IMR-90 (cell line): ENCODE measurements at regions not wholly inside any gene's neighbourhood (a gene's known extent, or its start where the extent isn't known, plus 50 kb on each side); places are given as distances from the start of the nearest gene placed in this dataset.

Experiments used
- ATAC-seq: fragments of 200-7000 bp; cut with Tn5 transposase; 2 replicates; pipeline ENCODE4 v1.9.1; 2020; ENCODE audit warnings: low read depth, mild to moderate bottlenecking, moderate library complexity
- BruUV-seq: library from RNA; stranded (reverse); fragments of 400-500 nt; replicated peaks from 2 replicates; lab custom pipeline; 2021; lab: Mats Ljungman, UMichigan
- CTCF ChIA-PET: fragments of 300-600 bp; formaldehyde crosslinking; extraction: SDS; loops from one replicate; lab custom pipeline; 2021; ENCODE audit warnings: antibody characterized with exemption; lab: Yijun Ruan, JAX
- POLR2A ChIA-PET: fragments of 300-600 bp; sonication (Branson Sonifier 250); formaldehyde crosslinking; loops from one replicate; lab custom pipeline; 2022; ENCODE audit warnings: antibody characterized with exemption; ENCODE audit not compliant: unreplicated experiment; lab: Charles Lee
- DNase-seq: peaks from one replicate; pipeline ENCODE4 v3.0.0; 2013
- H2AFZ ChIP-seq: replicated peaks from 2 replicates; pipeline ENCODE3; 2013; ENCODE audit warnings: low read length, mild to moderate bottlenecking; ENCODE audit not compliant: poor library complexity
- H2AK5ac ChIP-seq: 2 replicates; pipeline ENCODE4 v1.6.1; 2013; ENCODE audit warnings: low read depth, low read length, inconsistent platforms
- H2AK9ac ChIP-seq: replicated peaks from 2 replicates; pipeline ENCODE3; 2013; ENCODE audit warnings: mild to moderate bottlenecking, low read depth, low read length, moderate library complexity; ENCODE audit not compliant: poor library complexity
- H2BK120ac ChIP-seq: 2 replicates; pipeline ENCODE4 v1.6.1; 2013; ENCODE audit warnings: low read depth, low read length, inconsistent platforms
- H2BK15ac ChIP-seq: 3 replicates; pipeline ENCODE4 v1.6.1; 2013; ENCODE audit warnings: low read depth, low read length, inconsistent platforms
- H2BK20ac ChIP-seq: 2 replicates; pipeline ENCODE4 v1.6.1; 2013; ENCODE audit warnings: low read depth, mild to moderate bottlenecking, inconsistent platforms, low read length, moderate library complexity
- H2BK5ac ChIP-seq: 2 replicates; pipeline ENCODE4 v1.6.1; 2013; ENCODE audit warnings: mild to moderate bottlenecking, low read depth, low read length, inconsistent platforms; ENCODE audit not compliant: poor library complexity, severe bottlenecking
- H3K14ac ChIP-seq: replicated peaks from 2 replicates; pipeline ENCODE4 v1.6.1; 2013; ENCODE audit warnings: low read depth, low read length, inconsistent platforms
- H3K18ac ChIP-seq: 2 replicates; pipeline ENCODE4 v1.6.1; 2013; ENCODE audit warnings: low read depth, low read length, control low read depth
- H3K23ac ChIP-seq: 2 replicates; pipeline ENCODE4 v1.6.1; 2013; ENCODE audit warnings: low read depth, low read length, inconsistent platforms
- H3K27ac ChIP-seq: 2 replicates; pipeline ENCODE4 v1.5.1; 2013; ENCODE audit warnings: mild to moderate bottlenecking, control low read depth, low read length; ENCODE audit not compliant: insufficient read depth
- H3K27me3 ChIP-seq: 2 replicates; pipeline ENCODE4 v1.6.1; 2013; ENCODE audit warnings: low read length; ENCODE audit not compliant: control insufficient read depth, insufficient read depth
- H3K36me3 ChIP-seq: 2 replicates; pipeline ENCODE4 v1.6.1; 2013; ENCODE audit warnings: low read length, mixed read lengths; ENCODE audit not compliant: control insufficient read depth, insufficient read depth
- H3K4ac ChIP-seq: 2 replicates; pipeline ENCODE4 v1.6.1; 2013; ENCODE audit warnings: low read depth, low read length, inconsistent platforms
- H3K4me1 ChIP-seq: 2 replicates; pipeline ENCODE4 v1.6.1; 2013; ENCODE audit warnings: low read length, mixed read lengths; ENCODE audit not compliant: control insufficient read depth, insufficient read depth
- H3K4me2 ChIP-seq: 2 replicates; pipeline ENCODE4 v1.6.1; 2013; ENCODE audit warnings: low read depth, mild to moderate bottlenecking, control low read depth, low read length, moderate library complexity
- H3K4me3 ChIP-seq: 2 replicates; pipeline ENCODE4 v1.5.1; 2013; ENCODE audit warnings: low read depth, mild to moderate bottlenecking, control low read depth, low read length, moderate library complexity; ENCODE audit not compliant: insufficient read depth
- H3K56ac ChIP-seq: 2 replicates; pipeline ENCODE4 v1.6.1; 2013; ENCODE audit warnings: low read length, inconsistent platforms; ENCODE audit not compliant: insufficient read depth; ENCODE audit errors: extremely low read depth
- H3K79me1 ChIP-seq, 2 experiments: 2 replicates each; pipeline ENCODE4 v1.6.1; 2013; ENCODE audit warnings: low read length in 2 of 2, inconsistent platforms in 1 of 2, low read depth in 1 of 2
- H3K9ac ChIP-seq: 2 replicates; pipeline ENCODE4 v1.6.1; 2013; ENCODE audit warnings: low read depth, low read length, control low read depth
- H3K9me1 ChIP-seq: 2 replicates; pipeline ENCODE4 v1.6.1; 2013; ENCODE audit warnings: low read length, inconsistent platforms; ENCODE audit not compliant: insufficient read depth
- H3K9me3 ChIP-seq: 2 replicates; pipeline ENCODE4 v1.6.1; 2013; ENCODE audit warnings: low read length; ENCODE audit not compliant: control insufficient read depth, insufficient read depth
- H4K20me1 ChIP-seq: 2 replicates; pipeline ENCODE4 v1.6.1; 2013; ENCODE audit warnings: low read length, inconsistent platforms; ENCODE audit not compliant: insufficient read depth
- H4K5ac ChIP-seq: 2 replicates; pipeline ENCODE4 v1.6.1; 2013; ENCODE audit warnings: mild to moderate bottlenecking, low read depth, low read length, control low read depth
- H4K8ac ChIP-seq, 2 experiments: 2 replicates each; pipeline ENCODE4 v1.6.1; 2013; ENCODE audit warnings: low read depth in 2 of 2, low read length in 2 of 2, control low read depth in 1 of 2, inconsistent platforms in 1 of 2
- H4K91ac ChIP-seq: 2 replicates; pipeline ENCODE4 v1.6.1; 2013; ENCODE audit warnings: low read depth, low read length, inconsistent platforms; ENCODE audit not compliant: insufficient read depth
- BHLHE40 ChIP-seq: fragments of 150-350 bp; IDR thresholded peaks from 2 replicates; pipeline ENCODE4 v1.6.1; 2016; ENCODE audit warnings: mild to moderate bottlenecking, low read depth, low read length
- CEBPB ChIP-seq: IDR thresholded peaks from 2 replicates; pipeline ENCODE4 v1.6.1; 2012; ENCODE audit warnings: low read depth, low read length, improper control_type of control experiment
- CHD1 ChIP-seq: IDR thresholded peaks from 2 replicates; pipeline ENCODE4 v1.6.1; 2012; ENCODE audit warnings: low read depth, low read length, improper control_type of control experiment
- FOS ChIP-seq: fragments of 150-350 bp; IDR thresholded peaks from 2 replicates; pipeline ENCODE4 v1.6.1; 2016; ENCODE audit warnings: low read depth, low read length
- MAZ ChIP-seq: IDR thresholded peaks from 2 replicates; pipeline ENCODE4 v1.6.1; 2012; ENCODE audit warnings: low read depth, mild to moderate bottlenecking, low read length, improper control_type of control experiment, moderate library complexity, borderline replicate concordance
- MXI1 ChIP-seq: IDR thresholded peaks from 2 replicates; pipeline ENCODE4 v1.6.1; 2012; ENCODE audit warnings: low read depth, mild to moderate bottlenecking, low read length, moderate library complexity, borderline replicate concordance
- NFE2L2 ChIP-seq: fragments of 150-350 bp; IDR thresholded peaks from 2 replicates; pipeline ENCODE4 v1.6.1; 2016; ENCODE audit warnings: low read depth, mild to moderate bottlenecking, low read length
- POLR2A ChIP-seq: IDR thresholded peaks from 2 replicates; pipeline ENCODE4 v1.6.1; 2012; ENCODE audit warnings: mild to moderate bottlenecking, low read depth, low read length
- RAD21 ChIP-seq: IDR thresholded peaks from 2 replicates; pipeline ENCODE4 v1.6.1; 2012; ENCODE audit warnings: low read length, improper control_type of control experiment
- RFX5 ChIP-seq: IDR thresholded peaks from 2 replicates; pipeline ENCODE4 v1.8.0; 2012; ENCODE audit warnings: low read depth, mild to moderate bottlenecking, low read length, moderate library complexity
- WGBS, 2 experiments: methylation state at CpG; one replicate each; pipeline versions ENCODE4 v1.1.5 to v1.1.7; 2013; ENCODE audit warnings: missing lambda C conversion rate in 2 of 2; ENCODE audit not compliant: insufficient read length in 1 of 2; ENCODE audit errors: extremely low coverage in 2 of 2; 5-methylcytosine and 5-hydroxymethylcytosine counted together
- dilution Hi-C: fragments of 300-500 bp; cut with HindIII; formaldehyde crosslinking; loops from one replicate; pipeline ENCODE4 v1.14.3; 2018; ENCODE audit warnings: low sequenced_read_pairs; ENCODE audit not compliant: unreplicated experiment
- in situ Hi-C: fragments of 300-500 bp; cut with MboI; formaldehyde crosslinking; loops from 3 replicates; pipeline ENCODE4 v1.14.3; 2019; ENCODE audit warnings: low sequenced_read_pairs, inconsistent platforms, mixed read lengths
- intact Hi-C: fragments of 100-400 bp; cut with micrococcal nuclease; formaldehyde crosslinking; loops from 2 replicates; pipeline ENCODE4 v1.10.0; 2022
- TF ChIP-seq, protein P1 (sequence below): conservative IDR thresholded peaks from 2 replicates; pipeline ENCODE4 v1.5.1; 2012; ENCODE audit warnings: mild to moderate bottlenecking, low read depth, low read length, improper control_type of control experiment

DNA sequence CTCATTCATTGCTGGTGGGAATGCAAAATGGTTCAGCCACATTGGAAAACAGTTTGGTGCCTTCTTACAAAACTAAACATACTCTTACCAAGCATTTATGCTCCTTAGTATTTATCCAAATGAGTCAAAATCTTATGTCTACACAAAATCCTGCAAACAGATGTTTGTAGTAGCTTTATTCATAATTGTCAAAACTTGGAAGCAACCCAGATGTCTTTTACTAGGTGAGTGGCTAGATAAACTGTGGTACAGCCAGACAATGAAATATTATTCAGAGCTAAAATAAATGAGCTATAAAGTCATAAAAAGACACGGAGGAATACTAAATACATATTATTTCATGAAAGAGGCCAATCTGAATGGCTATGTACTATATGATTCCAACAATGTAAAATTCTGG is 709.5 kb downstream of the NSUN3 start:
- BruUV-seq = no TSS peak
- in situ Hi-C loops = no loop called here
- ATAC-seq = no peak

More for the DNA sequence above, 709.5 kb downstream of the NSUN3 start:
- Histone ChIP-seq H3K9me3 (peaks cover 5% of the 10 kb centered on the region), H3K4me1 (no peaks in the 10 kb centered on the region), H3K27me3 (no peaks in the 10 kb centered on the region), H3K36me3 (no peaks in the 10 kb centered on the region), H3K9ac (no peak overlapping the region), H2AK9ac (no peak overlapping the region), H4K91ac (no peak overlapping the region), H2BK120ac (no peak overlapping the region), H2AK5ac (no peak overlapping the region), H3K4ac (no peak overlapping the region), H2BK5ac (no peak overlapping the region), H3K56ac (no peak overlapping the region), H3K4me3 (no peak overlapping the region), H3K14ac (no peak overlapping the region), H3K23ac (no peak overlapping the region), H4K5ac (no peak overlapping the region), H2BK20ac (no peak overlapping the region), H2BK15ac (no peak overlapping the region), H3K27ac (no peak overlapping the region), H4K20me1 (no peaks in the 10 kb centered on the region), H4K8ac (no peak overlapping the region), H2AFZ (no peak overlapping the region), H3K4me2 (no peak overlapping the region), H3K79me1 (no peaks in the 10 kb centered on the region), H3K18ac (no peak overlapping the region), H3K9me1 (no peaks in the 10 kb centered on the region)
- CTCF ChIA-PET = no interaction called here
- dilution Hi-C loops (no loop called here), intact Hi-C loops (no loop called here)
- no peak for DNase-seq
- no CpG with 5 or more reads among the region's 1 CpG for WGBS, 2 experiments
- POLR2A ChIA-PET = no interaction called here
- TF ChIP-seq POLR2A (no peak), MAZ (no peak), RAD21 (no peak), BHLHE40 (no peak), RFX5 (no peak), FOS (no peak), MXI1 (no peak), NFE2L2 (no peak), CHD1 (no peak), CEBPB (no peak)
- TF ChIP-seq, protein P1, sequence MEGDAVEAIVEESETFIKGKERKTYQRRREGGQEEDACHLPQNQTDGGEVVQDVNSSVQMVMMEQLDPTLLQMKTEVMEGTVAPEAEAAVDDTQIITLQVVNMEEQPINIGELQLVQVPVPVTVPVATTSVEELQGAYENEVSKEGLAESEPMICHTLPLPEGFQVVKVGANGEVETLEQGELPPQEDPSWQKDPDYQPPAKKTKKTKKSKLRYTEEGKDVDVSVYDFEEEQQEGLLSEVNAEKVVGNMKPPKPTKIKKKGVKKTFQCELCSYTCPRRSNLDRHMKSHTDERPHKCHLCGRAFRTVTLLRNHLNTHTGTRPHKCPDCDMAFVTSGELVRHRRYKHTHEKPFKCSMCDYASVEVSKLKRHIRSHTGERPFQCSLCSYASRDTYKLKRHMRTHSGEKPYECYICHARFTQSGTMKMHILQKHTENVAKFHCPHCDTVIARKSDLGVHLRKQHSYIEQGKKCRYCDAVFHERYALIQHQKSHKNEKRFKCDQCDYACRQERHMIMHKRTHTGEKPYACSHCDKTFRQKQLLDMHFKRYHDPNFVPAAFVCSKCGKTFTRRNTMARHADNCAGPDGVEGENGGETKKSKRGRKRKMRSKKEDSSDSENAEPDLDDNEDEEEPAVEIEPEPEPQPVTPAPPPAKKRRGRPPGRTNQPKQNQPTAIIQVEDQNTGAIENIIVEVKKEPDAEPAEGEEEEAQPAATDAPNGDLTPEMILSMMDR = no peak
